ENCODE measurements at regions not wholly inside any gene's neighbourhood (a gene's known extent, or its start where the extent isn't known, plus 50 kb on each side); places are given as distances from the start of the nearest gene placed in this dataset.

DNA sequence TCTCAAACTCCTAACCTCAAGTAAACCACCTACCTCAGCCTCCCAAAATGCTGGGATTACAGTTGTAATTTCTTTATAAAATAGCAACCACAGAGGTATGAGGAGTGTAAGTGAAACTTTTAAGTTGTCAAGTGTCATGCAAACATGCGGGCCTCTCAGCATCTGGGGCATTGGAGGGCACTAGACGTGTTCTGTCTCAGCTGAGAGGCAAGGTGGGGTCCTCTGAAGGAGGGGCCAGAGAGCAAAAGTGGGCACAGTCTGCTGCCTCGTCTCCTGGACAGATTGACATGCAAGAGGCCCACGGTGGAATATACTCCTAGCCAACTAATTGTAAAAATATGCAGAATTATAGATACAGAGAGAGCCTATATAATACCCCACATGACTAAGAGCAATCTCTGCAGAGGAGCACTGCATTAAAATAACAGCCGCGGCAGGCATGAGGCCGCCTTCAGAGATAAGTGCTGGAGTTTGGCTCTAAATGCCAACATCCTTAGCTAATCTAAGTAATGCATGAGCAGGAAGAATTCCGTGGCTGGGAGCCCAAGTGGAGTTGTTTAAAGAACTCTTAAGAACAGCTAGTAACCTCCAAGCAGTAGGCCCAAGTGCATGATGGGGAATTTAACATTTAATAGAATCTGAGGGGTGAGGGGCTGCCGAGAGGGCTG lies 87.8 kb upstream of the RNU6-1 start:
- TF ChIP-seq EZH2phosphoT487 (IDR thresholded peaks at IDR 0.05; ENCODE audit: borderline replicate concordance, low read length), result no peak
- TF ChIP-seq CTCF (IDR thresholded peaks at IDR 0.05; ENCODE audit: low read depth, low read length, poor library complexity, severe bottlenecking), result no peak
